ENCODE measurements at regions not wholly inside any gene's neighbourhood (a gene's known extent, or its start where the extent isn't known, plus 50 kb on each side); places are given as distances from the start of the nearest gene placed in this dataset.

- CTCF ChIA-PET = no interaction called here
- no peaks in the 10 kb centered on the region for H3K9me3 ChIP-seq (ENCODE audit: control insufficient read depth, insufficient read depth, low read depth, low read length)
- POLR2A ChIA-PET = no interaction called here
- H3K4me1 ChIP-seq (ENCODE audit: control insufficient read depth, insufficient read depth, low read length) = no peaks in the 10 kb centered on the region
- H3K4me3 ChIP-seq (ENCODE audit: low read depth, low read length) = no peak overlapping the region
- no peaks in the 10 kb centered on the region for H3K36me3 ChIP-seq (ENCODE audit: control insufficient read depth in 2 of 2, insufficient read depth in 1 of 2, low read length in 2 of 2)
- TF ChIP-seq ZNF707 (tag by site-specific recombination; IDR thresholded peaks at IDR 0.05) = peak; percentile 67
- TF ChIP-seq ZNF449 (tag by site-specific recombination; IDR thresholded peaks at IDR 0.05) = no peak
- no peak overlapping the region for H3K27ac ChIP-seq (ENCODE audit: extremely low read depth, low read depth, low read length)
Measured at GRCh38 chr16:8200839-8201238, 389.5 kb downstream of the TMEM114 start.

- no peaks in the 10 kb centered on the region for H3K9me3 ChIP-seq (ENCODE audit: control insufficient read depth, insufficient read depth, low read depth, low read length)
- no peak overlapping the region for H3K4me3 ChIP-seq (ENCODE audit: low read depth, low read length)
- no peak overlapping the region for H3K27ac ChIP-seq (ENCODE audit: extremely low read depth, low read depth, low read length)
- no peaks in the 10 kb centered on the region for H3K4me1 ChIP-seq (ENCODE audit: control insufficient read depth, insufficient read depth, low read length)
- no peaks in the 10 kb centered on the region for H3K36me3 ChIP-seq (ENCODE audit: control insufficient read depth in 2 of 2, insufficient read depth in 1 of 2, low read length in 2 of 2)
- CTCF ChIA-PET = no interaction called here
- POLR2A ChIA-PET = no interaction called here
- TF ChIP-seq ZSCAN16 (tag by site-specific recombination; IDR thresholded peaks at IDR 0.05) (no peak), ZBTB11 (tag by site-specific recombination; conservative IDR thresholded peaks at IDR 0.05; ENCODE audit: low read depth) (no peak), ZSCAN30 (tag by site-specific recombination; IDR thresholded peaks at IDR 0.05) (no peak), ZNF416 (tag by site-specific recombination; IDR thresholded peaks at IDR 0.05) (no peak), ZIC2 (tag by site-specific recombination; IDR thresholded peaks at IDR 0.05) (no peak), ZNF311 (tag by site-specific recombination; IDR thresholded peaks at IDR 0.05; ENCODE audit: borderline replicate concordance) (no peak), YY1 (tag by site-specific recombination; IDR thresholded peaks at IDR 0.05) (no peak), GLIS2 (tag by site-specific recombination; IDR thresholded peaks at IDR 0.05) (no peak)
Measured at GRCh38 chr16:8199390-8199789, 390.9 kb downstream of the TMEM114 start.

- H3K4me3 ChIP-seq (ENCODE audit: low read depth, low read length) = no peak overlapping the region
- H3K27ac ChIP-seq (ENCODE audit: extremely low read depth, low read depth, low read length) = no peak overlapping the region
- POLR2A ChIA-PET = no interaction called here
- no peaks in the 10 kb centered on the region for H3K36me3 ChIP-seq (ENCODE audit: control insufficient read depth in 2 of 2, insufficient read depth in 1 of 2, low read length in 2 of 2)
- CTCF ChIA-PET = interaction anchor here (0.6 to 0.9 kb wide), 8 partner anchors 13 to 1709 kb away, joined by 3 to 5 read pairs (median 3); no protein-coding TSS in a partner anchor
- H3K4me1 ChIP-seq (ENCODE audit: control insufficient read depth, insufficient read depth, low read length) = no peaks in the 10 kb centered on the region
- TF ChIP-seq ZNF621 (tag by site-specific recombination; IDR thresholded peaks at IDR 0.05) = no peak
- no peak for TF ChIP-seq ZSCAN5A (tag by site-specific recombination; IDR thresholded peaks at IDR 0.05)
- TF ChIP-seq ZNF76 (tag by site-specific recombination; IDR thresholded peaks at IDR 0.05; ENCODE audit: borderline replicate concordance, low read depth) = no peak
- no peak for TF ChIP-seq INSM2 (tag by site-specific recombination; IDR thresholded peaks at IDR 0.05)
- no peaks in the 10 kb centered on the region for H3K9me3 ChIP-seq (ENCODE audit: control insufficient read depth, insufficient read depth, low read depth, low read length)
Measured at GRCh38 chr16:8194794-8195193, 395.5 kb downstream of the TMEM114 start.
